Urinary bladder (tissue), 3 donors: ENCODE measurements at regions not wholly inside any gene's neighbourhood (a gene's known extent, or its start where the extent isn't known, plus 50 kb on each side); places are given as distances from the start of the nearest gene placed in this dataset.
A peak's percentile ranks its signal among the peaks of the same experiment; 100 is the strongest.

Experiments
- DNase-seq: peaks from one replicate; pipeline ENCODE4 v3.0.0-alpha.2; 2015; ENCODE audit errors: extremely low spot score
- H3K27ac ChIP-seq: one replicate; pipeline ENCODE4 v1.5.1; 2013; ENCODE audit warnings: low read depth, mild to moderate bottlenecking, moderate library complexity
- H3K36me3 ChIP-seq: one replicate; pipeline ENCODE4 v1.6.1; 2013; ENCODE audit warnings: mild to moderate bottlenecking, moderate library complexity; ENCODE audit not compliant: insufficient read depth
- H3K4me1 ChIP-seq: one replicate; pipeline ENCODE4 v1.6.1; 2013; ENCODE audit warnings: mild to moderate bottlenecking, moderate library complexity; ENCODE audit not compliant: insufficient read depth
- H3K4me3 ChIP-seq: one replicate; pipeline ENCODE4 v1.5.1; 2013; ENCODE audit warnings: low read depth, low read length
- WGBS: extraction: QIAGEN DNeasy Blood & Tissue Kit; methylation state at CpG from one replicate; pipeline ENCODE4 v1.1.7; 2013; 5-methylcytosine and 5-hydroxymethylcytosine counted together
- donor health status: healthy with polysubstance abuse.
- donor health status: healthy.

DNA sequence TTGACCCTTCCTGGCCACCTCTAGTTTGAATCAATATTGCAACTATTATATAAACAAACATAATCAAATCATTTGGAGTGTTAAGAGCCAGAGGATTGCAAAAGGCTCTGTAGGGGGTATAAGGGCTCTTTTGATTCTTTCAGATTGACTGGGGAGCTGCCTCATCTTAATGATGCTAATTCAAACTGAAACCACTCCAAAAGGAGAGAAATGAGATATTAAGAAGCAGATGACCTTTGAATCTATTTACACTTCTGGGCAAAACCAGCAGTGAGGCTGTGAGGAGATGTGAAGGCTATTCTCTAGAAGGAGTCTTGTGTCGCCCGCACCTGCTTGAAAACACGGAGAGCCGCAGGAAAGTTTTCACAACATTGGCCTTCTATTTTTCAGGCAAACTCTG is 311.2 kb upstream of the CRIM1 start:
- Histone ChIP-seq H3K4me3 (no peak overlapping the region), H3K27ac (no peak overlapping the region), H3K36me3 (no peaks in the 10 kb centered on the region), H3K4me1 (no peaks in the 10 kb centered on the region)
- DNase-seq: no peak
- 97% methylated on average over 4 of the region's 4 CpGs for WGBS

DNA sequence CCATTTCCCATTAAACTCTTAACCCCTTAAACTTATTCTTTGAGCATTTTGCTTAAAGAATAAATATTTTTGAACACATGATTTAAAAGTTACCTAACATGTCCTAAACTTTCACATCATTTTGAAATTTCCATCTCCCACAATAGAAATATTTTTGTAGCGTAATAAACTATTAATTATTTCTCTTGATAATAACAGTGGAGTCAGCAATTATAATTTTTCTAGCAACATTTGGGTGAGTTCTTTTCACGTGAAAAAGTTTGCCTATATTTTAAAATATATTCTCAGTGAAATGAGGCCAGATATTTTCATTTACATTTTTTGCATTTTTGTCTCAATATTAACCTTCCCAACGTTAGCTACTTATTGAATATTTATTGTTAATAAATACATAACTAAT is 320.4 kb upstream of the CRIM1 start:
- Histone ChIP-seq H3K4me3 (no peak overlapping the region), H3K4me1 (no peaks in the 10 kb centered on the region), H3K36me3 (no peaks in the 10 kb centered on the region), H3K27ac (no peak overlapping the region)
- no peak for DNase-seq
- WGBS: 78% methylated on average over 3 of the region's 3 CpGs

DNA sequence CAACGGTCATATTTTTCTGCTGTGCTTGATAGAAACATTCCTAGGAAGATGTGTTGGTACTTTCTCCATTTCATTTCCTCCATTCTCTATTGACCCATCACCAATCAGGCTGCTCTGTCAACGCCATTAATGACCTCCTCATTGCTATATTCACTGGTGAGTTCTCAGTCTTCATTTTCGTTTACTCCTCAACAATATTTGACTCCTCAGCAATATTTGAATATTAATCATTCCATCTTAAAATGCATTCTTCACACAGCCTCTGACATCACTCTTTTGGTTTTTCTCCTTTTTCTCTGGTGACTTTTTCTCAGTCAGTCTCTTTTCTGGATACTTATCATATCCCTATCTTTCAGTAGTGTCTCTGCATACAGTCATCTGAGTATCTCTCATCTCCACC is 323.5 kb upstream of the CRIM1 start:
- no peaks in the 10 kb centered on the region for H3K4me1 ChIP-seq
- no peaks in the 10 kb centered on the region for H3K36me3 ChIP-seq
- no peak overlapping the region for H3K4me3 ChIP-seq
- 67% methylated on average over 3 of the region's 3 CpGs for WGBS
- no peak for DNase-seq
- no peak overlapping the region for H3K27ac ChIP-seq

DNA sequence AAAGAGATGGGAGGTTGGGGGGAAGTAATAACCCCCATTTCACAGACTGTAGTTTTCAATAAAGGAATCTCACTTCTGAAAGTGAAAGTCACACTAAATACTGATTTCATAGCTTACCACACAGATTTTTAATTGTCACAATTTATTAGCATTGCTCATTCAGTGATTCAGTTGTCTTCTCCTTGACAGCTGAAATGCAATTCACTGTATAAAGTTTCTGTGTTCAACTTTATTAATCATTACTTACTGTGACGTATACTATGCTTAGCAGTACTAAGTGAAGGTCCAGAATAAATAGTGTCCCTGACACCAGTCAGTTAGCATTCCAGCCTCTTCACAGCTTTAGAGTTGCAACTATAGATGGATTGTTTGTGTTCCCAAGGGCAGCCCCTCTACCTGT is 324.1 kb upstream of the CRIM1 start:
- no peak for DNase-seq
- Histone ChIP-seq H3K4me3 (no peak overlapping the region), H3K27ac (no peak overlapping the region), H3K4me1 (no peaks in the 10 kb centered on the region), H3K36me3 (no peaks in the 10 kb centered on the region)
- WGBS: 0% methylated on average over 1 of the region's 1 CpG

DNA sequence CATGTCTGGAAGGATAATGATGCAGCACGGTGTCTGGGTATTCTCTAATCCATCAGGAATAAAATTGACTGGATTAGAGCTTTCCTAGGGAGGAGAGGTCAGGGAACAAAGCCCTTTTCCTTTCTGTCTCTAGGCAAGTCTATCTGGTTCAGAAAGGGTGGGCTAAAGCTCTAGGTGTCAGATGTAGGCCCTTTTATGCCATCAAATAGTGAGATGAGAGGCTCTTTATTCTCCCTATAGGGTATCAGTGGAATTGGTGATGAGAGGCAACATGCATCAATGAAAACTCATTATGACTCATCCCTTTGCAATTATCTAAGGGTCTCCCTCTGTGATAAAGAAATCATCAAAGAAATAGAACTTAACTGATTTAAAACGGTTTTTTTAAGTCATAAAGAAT is 328.0 kb upstream of the CRIM1 start:
- DNase-seq: no peak
- H3K4me3 ChIP-seq: no peak overlapping the region
- no peaks in the 10 kb centered on the region for H3K36me3 ChIP-seq
- H3K27ac ChIP-seq: no peak overlapping the region
- H3K4me1 ChIP-seq: no peaks in the 10 kb centered on the region
- WGBS: 71% methylated on average over 2 of the region's 2 CpGs

DNA sequence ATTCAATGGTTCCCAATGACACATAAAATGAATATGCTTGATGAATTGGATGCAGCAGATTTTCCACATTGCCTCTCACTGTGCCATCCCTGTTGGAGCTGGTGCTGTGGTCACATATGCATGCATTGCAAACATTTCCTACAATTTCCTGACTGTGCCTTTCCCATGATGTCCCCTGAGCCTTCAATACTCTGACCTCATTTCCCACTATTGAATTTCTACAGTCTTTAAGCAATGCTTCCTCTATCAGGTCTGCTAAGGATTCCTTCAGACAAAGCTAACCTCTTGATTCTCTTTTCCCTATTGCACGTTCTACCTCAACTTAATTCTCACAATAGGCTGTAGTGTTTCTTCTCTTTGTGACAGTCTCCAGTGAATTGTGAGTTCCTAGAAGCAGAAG is 342.5 kb upstream of the CRIM1 start:
- H3K27ac ChIP-seq: no peak overlapping the region
- no peak for DNase-seq
- H3K4me1 ChIP-seq: no peaks in the 10 kb centered on the region
- whole genome bisulfite sequencing: 65% methylated on average over 1 of the region's 1 CpG
- no peak overlapping the region for H3K4me3 ChIP-seq
- H3K36me3 ChIP-seq: no peaks in the 10 kb centered on the region

DNA sequence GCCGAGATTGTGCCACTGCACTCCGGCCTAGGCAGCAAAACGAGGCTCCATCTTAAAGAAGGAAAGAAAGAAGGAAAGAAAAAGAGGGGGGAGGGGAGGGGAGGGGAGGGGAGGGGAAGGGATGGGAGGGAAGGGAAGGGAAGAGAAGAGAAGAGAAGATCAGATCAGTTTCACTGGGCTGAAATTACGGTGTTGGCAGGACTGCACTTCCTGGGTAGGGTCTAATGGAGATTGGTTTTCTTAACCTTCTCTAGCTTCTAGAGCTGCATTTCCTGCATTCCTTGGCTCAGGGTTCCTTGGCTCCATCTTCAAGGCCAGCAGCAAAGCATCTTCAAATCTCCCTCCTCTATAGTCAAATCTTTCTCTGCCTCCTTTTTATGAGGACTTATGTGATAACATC is 349.1 kb upstream of the CRIM1 start:
- no peaks in the 10 kb centered on the region for H3K36me3 ChIP-seq
- WGBS: 87% methylated on average over 4 of the region's 4 CpGs
- H3K4me3 ChIP-seq: no peak overlapping the region
- no peak for DNase-seq
- H3K4me1 ChIP-seq: no peaks in the 10 kb centered on the region
- no peak overlapping the region for H3K27ac ChIP-seq

DNA sequence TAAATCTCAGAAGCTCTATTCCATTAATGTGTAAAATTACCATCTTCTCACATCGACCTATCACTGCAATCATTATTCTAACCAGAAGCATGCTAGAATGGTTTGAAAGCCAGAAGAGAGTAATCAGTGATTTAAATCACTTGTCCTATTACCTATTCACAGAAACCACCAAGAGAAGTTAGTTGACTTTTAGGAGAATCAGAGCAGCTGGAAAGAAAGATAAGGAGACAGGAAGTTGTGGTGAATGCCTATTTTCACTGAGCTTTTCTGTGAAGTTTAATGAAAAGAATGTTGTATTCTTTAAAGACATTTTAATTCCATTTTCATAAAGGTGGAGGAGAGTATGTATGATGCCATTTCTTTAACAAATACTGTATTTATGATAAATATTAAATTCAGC is 352.6 kb upstream of the CRIM1 start:
- no peaks in the 10 kb centered on the region for H3K4me1 ChIP-seq
- 52% methylated on average over 1 of the region's 1 CpG for WGBS
- H3K4me3 ChIP-seq: no peak overlapping the region
- H3K36me3 ChIP-seq: no peaks in the 10 kb centered on the region
- no peak overlapping the region for H3K27ac ChIP-seq
- no peak for DNase-seq

DNA sequence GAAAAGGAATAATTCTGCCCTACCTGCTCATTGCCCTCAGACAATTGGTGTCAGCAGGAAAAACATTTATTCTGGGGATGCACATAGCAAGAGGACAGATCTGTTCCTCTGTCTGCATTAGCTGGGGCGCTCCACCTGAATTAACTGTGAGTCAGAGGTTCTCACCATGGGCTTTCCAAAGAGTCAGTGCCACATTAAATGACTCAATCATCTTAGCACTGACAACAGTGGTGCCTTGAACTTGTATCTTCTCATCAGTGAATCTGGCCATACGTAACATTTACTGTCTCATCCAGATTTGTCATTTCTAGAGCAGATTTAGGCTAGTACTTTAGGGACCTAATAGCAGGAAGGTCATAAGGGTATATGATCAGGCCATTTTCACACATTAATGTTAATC is 358.1 kb upstream of the CRIM1 start:
- no peak overlapping the region for H3K4me3 ChIP-seq

DNA sequence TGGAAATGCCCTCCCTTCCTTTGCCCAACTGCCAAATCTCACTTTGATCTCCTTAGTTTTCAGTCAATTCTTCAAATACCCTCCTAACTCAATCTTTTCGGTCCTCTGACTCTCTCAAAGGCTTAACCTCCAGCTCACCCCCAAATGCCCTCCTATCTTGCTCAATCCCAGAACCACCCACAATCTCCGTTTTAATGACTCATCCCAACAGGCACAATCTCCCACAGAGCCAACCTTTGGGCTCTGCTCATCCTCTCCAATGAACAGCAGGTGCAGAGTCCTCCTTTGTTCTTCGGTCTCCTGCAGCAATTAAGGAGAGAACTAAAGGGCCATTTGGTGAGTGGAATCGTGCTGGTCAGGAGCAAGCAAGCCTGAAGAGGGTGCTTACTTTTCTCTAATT is 366.1 kb upstream of the CRIM1 start:
- Histone ChIP-seq H3K27ac (no peak overlapping the region), H3K4me3 (no peak overlapping the region), H3K4me1 (no peaks in the 10 kb centered on the region), H3K36me3 (no peaks in the 10 kb centered on the region)
- 67% methylated on average over 4 of the region's 4 CpGs for WGBS
- no peak for DNase-seq

More for the DNA sequence above, 358.1 kb upstream of the CRIM1 start:
- DNase-seq: no peak
- no peaks in the 10 kb centered on the region for H3K36me3 ChIP-seq
- H3K27ac ChIP-seq: no peak overlapping the region
- no peaks in the 10 kb centered on the region for H3K4me1 ChIP-seq
- WGBS: 85% methylated on average over 2 of the region's 2 CpGs

DNA sequence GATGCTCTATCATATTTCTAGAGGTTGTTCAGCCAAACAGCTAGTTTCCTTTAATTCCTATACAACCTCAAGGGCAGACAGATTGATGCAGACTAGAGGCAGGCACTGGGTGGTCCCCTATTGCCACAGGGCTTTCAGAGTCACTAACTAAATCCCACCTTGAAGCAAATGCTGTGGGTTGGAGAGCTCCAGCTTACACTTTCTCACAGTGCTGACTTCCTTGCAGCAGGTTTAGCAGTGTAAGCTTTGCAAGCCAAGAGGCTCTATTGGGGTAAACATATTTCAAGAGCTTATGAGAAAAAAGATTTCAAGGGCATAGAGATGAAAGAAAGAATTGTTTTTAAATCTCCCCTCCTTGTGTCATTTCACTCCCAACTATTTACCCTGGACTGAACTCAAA is 366.5 kb upstream of the CRIM1 start:
- Histone ChIP-seq H3K27ac (no peak overlapping the region), H3K36me3 (no peaks in the 10 kb centered on the region), H3K4me1 (no peaks in the 10 kb centered on the region), H3K4me3 (no peak overlapping the region)
- DNase-seq: no peak

DNA sequence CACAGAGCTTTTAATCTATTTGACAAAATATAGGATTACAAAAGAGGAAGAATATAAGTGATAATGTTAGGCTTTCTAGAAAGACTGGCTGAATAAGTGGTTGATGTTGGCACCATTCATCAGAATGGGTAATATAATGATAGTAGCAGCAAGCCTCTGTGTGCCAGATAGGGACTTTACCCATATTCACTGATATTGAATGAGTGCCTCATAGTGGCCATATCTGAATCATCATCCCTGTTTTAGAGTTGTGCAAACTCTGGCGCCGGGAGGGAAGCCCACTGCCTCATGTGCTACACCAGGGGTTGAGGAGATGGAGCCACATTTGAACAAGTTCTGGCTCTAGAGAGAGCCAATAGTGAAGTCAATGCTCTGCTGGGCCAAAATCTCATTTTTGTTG is 368.7 kb upstream of the CRIM1 start:
- H3K36me3 ChIP-seq: no peaks in the 10 kb centered on the region
- no peak for DNase-seq
- 75% methylated on average over 2 of the region's 2 CpGs for WGBS
- H3K4me1 ChIP-seq: no peaks in the 10 kb centered on the region
- H3K27ac ChIP-seq: no peak overlapping the region
- no peak overlapping the region for H3K4me3 ChIP-seq

DNA sequence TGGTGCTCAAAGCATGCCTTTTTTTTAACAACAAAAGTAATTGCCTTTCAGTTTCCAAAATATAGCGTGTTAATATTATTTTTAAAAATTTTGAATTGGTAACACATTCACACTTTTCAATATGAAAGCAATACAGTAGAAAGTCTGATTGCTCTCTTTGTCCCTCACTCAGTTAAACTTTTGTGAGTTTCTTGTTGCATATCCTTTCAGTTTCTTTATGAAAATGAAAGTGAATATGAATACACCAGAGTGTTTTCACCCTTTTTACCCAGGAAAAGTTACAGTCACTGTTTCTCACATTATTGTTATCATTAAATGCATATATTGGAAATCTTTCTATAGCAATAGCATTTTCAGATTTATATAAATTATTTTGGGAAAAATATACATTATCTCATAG is 377.4 kb upstream of the CRIM1 start:
- Histone ChIP-seq H3K36me3 (no peaks in the 10 kb centered on the region), H3K27ac (no peak overlapping the region), H3K4me3 (no peak overlapping the region), H3K4me1 (no peaks in the 10 kb centered on the region)
- no peak for DNase-seq
- WGBS: 84% methylated on average over 1 of the region's 1 CpG

DNA sequence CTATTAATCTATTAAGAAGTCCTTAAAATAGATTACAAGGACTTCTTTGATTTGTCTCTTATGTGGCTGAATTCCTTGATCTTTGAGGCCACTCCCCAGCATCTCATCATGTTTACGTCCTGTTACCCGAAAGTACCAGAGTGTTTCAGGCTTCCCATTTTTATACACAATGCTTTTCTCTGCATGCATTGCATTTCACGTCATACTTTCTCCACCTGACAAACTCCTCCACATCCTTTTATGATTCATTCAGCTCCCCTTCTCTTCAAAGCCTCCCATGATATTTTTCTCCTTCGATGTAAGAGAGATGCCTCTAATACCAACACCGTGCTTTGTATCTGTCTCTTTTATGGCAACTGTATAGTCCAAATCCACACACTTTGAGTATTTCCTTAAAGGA is 379.0 kb upstream of the CRIM1 start:
- DNase-seq: no peak
- WGBS: 86% methylated on average over 5 of the region's 5 CpGs
- H3K4me1 ChIP-seq: no peaks in the 10 kb centered on the region
- no peak overlapping the region for H3K4me3 ChIP-seq
- no peaks in the 10 kb centered on the region for H3K36me3 ChIP-seq
- no peak overlapping the region for H3K27ac ChIP-seq

DNA sequence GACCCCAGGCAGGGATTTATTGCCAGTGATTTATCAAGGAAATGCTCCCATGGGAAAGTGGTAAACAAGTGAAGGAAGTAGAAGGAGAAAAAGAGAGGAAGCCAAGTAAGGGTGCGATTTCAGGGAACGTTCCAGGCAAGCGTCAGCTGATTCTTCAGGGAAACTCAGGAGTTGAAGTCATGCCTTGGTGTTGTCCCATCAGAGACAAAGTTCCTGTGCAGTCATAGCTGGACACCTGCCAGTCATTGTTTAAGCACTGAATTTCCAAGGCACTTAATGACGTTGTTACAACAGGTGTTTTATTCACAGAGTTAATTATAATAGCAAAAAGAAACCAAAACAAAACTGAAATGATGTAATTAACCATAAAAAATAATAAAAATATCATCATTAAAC is 381.8 kb upstream of the CRIM1 start:
- H3K27ac ChIP-seq: no peak overlapping the region
- WGBS: 49% methylated on average over 4 of the region's 4 CpGs
- no peaks in the 10 kb centered on the region for H3K4me1 ChIP-seq
- DNase-seq: peak; percentile 5
- no peaks in the 10 kb centered on the region for H3K36me3 ChIP-seq
- H3K4me3 ChIP-seq: no peak overlapping the region
